ENCODE measurements at regions not wholly inside any gene's neighbourhood (a gene's known extent, or its start where the extent isn't known, plus 50 kb on each side); places are given as distances from the start of the nearest gene placed in this dataset.

DNA sequence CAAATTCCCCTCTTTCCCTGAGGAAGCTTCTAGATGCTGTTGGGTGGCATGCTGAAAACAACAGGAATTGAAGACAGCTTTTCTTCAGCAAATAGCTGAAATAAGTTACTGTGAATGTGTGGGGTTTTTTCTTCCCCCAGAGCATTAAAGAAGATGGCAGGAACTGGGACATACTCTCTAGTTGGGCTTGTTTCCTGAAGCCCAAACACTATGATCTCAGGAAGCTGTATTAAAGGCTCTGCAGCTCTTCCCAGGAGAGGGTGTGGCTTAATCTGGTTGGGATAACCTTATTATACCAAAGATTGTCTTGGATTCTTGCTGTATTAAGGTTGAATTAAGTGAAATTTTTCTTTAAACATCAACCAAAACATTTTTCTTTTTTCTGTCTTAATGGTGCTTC lies 64.9 kb upstream of the LMO4 start:
- Histone ChIP-seq H3K4me1 (replicated peaks; ENCODE audit: insufficient read depth) (no peaks in the 10 kb centered on the region), H3K9me3 (ENCODE audit: insufficient read depth, low read depth) (no peaks in the 10 kb centered on the region), H3K4me2 (no peak overlapping the region), H4K20me1 (ENCODE audit: insufficient read depth) (no peaks in the 10 kb centered on the region), H3K27ac (no peak overlapping the region), H3F3A (ENCODE audit: insufficient read depth, low read depth) (no peaks in the 10 kb centered on the region), H3K36me3 (ENCODE audit: low read depth) (no peaks in the 10 kb centered on the region), H2AFZ (no peak overlapping the region), H3K9me2 (ENCODE audit: insufficient read depth) (no peaks in the 10 kb centered on the region), H3K79me2 (ENCODE audit: low read depth) (no peaks in the 10 kb centered on the region), H3K4me3 (no peak overlapping the region), H3K27me3 (ENCODE audit: insufficient read depth, low read depth) (no peaks in the 10 kb centered on the region)
- ChIA-PET POLR2A (ENCODE audit: unreplicated experiment) (no interaction called here), CTCF (no interaction called here)
- no peak for DNase-seq
- TF ChIP-seq, protein P1, sequence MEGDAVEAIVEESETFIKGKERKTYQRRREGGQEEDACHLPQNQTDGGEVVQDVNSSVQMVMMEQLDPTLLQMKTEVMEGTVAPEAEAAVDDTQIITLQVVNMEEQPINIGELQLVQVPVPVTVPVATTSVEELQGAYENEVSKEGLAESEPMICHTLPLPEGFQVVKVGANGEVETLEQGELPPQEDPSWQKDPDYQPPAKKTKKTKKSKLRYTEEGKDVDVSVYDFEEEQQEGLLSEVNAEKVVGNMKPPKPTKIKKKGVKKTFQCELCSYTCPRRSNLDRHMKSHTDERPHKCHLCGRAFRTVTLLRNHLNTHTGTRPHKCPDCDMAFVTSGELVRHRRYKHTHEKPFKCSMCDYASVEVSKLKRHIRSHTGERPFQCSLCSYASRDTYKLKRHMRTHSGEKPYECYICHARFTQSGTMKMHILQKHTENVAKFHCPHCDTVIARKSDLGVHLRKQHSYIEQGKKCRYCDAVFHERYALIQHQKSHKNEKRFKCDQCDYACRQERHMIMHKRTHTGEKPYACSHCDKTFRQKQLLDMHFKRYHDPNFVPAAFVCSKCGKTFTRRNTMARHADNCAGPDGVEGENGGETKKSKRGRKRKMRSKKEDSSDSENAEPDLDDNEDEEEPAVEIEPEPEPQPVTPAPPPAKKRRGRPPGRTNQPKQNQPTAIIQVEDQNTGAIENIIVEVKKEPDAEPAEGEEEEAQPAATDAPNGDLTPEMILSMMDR (conservative IDR thresholded peaks at IDR 0.05), result no peak
- TF ChIP-seq EZH2 (IDR thresholded peaks at IDR 0.05; ENCODE audit: low read depth), result no peak
- intact Hi-C loops (cut with micrococcal nuclease; ENCODE audit: unreplicated experiment), result no loop called here
- BruUV-seq (replicated peaks), result no TSS peak

DNA sequence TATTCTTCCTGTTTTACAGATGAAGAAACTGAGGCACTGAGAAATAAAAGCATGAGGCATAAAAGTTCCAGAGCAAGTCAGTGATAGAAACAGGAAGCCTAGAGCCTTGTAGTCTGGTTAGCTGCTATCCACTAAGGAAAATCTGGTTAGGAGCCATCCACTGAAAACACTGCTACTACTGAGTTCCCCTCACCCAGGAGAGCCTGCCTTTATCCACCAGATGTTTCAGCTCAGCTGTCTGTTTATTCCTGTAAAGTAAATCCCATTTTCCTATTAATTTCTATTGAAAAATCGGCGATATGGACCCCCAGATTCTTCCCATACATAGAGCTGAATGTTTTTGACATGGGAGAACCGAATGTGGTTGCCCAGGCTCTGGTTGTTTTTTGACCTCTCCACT lies 63.7 kb upstream of the LMO4 start:
- TF ChIP-seq, protein P1 (conservative IDR thresholded peaks at IDR 0.05), result no peak
- no peak for TF ChIP-seq EZH2 (IDR thresholded peaks at IDR 0.05; ENCODE audit: low read depth)
- no peaks in the 10 kb centered on the region for H3K9me2 ChIP-seq (ENCODE audit: insufficient read depth)
- H3K4me1 ChIP-seq (replicated peaks; ENCODE audit: insufficient read depth), result no peaks in the 10 kb centered on the region
- H3K79me2 ChIP-seq (ENCODE audit: low read depth), result no peaks in the 10 kb centered on the region
- no peaks in the 10 kb centered on the region for H3K36me3 ChIP-seq (ENCODE audit: low read depth)
- no TSS peak for BruUV-seq (replicated peaks)
- no peaks in the 10 kb centered on the region for H4K20me1 ChIP-seq (ENCODE audit: insufficient read depth)
- no peaks in the 10 kb centered on the region for H3K27me3 ChIP-seq (ENCODE audit: insufficient read depth, low read depth)
- no peak overlapping the region for H2AFZ ChIP-seq
- H3F3A ChIP-seq (ENCODE audit: insufficient read depth, low read depth), result no peaks in the 10 kb centered on the region
- POLR2A ChIA-PET (ENCODE audit: unreplicated experiment), result no interaction called here
- intact Hi-C loops (cut with micrococcal nuclease; ENCODE audit: unreplicated experiment), result no loop called here
- H3K9me3 ChIP-seq (ENCODE audit: insufficient read depth, low read depth), result no peaks in the 10 kb centered on the region
- no peak for DNase-seq
- CTCF ChIA-PET, result interaction anchor here (0.7 kb wide), 1 partner anchor 1758 kb away, joined by 3 read pairs; no protein-coding TSS in a partner anchor
- H3K4me2 ChIP-seq, result no peak overlapping the region
- no peak overlapping the region for H3K27ac ChIP-seq
- no peak overlapping the region for H3K4me3 ChIP-seq

DNA sequence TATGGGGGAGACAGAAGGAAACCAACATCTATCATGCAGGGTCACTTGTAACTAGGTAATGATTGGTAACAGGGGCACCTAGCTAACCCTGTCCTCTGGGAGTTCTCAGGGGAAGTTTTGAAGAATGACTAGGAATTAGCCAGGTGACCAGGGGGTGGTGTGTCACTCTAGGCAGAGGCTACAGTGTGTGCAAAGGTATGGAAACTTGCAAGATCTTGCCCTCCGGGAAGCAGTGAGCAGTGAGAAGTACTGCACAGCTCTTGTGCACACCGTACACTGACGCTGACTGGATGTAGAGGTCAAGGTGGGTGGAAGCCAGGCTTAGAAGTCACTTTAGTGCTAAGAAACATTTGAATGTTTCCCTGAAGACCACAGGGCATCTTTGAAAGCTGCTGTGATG lies 62.9 kb upstream of the LMO4 start:
- Histone ChIP-seq H4K20me1 (ENCODE audit: insufficient read depth) (no peaks in the 10 kb centered on the region), H3K4me3 (no peak overlapping the region), H3K36me3 (ENCODE audit: low read depth) (no peaks in the 10 kb centered on the region), H3K4me1 (replicated peaks; ENCODE audit: insufficient read depth) (no peaks in the 10 kb centered on the region), H3K27ac (no peak overlapping the region), H2AFZ (no peak overlapping the region), H3K4me2 (no peak overlapping the region), H3K9me3 (ENCODE audit: insufficient read depth, low read depth) (no peaks in the 10 kb centered on the region), H3F3A (ENCODE audit: insufficient read depth, low read depth) (no peaks in the 10 kb centered on the region), H3K79me2 (ENCODE audit: low read depth) (no peaks in the 10 kb centered on the region), H3K9me2 (ENCODE audit: insufficient read depth) (no peaks in the 10 kb centered on the region), H3K27me3 (ENCODE audit: insufficient read depth, low read depth) (no peaks in the 10 kb centered on the region)
- CTCF ChIA-PET, result no interaction called here
- TF ChIP-seq, protein P1 (conservative IDR thresholded peaks at IDR 0.05), result no peak
- no peak for TF ChIP-seq EZH2 (IDR thresholded peaks at IDR 0.05; ENCODE audit: low read depth)
- intact Hi-C loops (cut with micrococcal nuclease; ENCODE audit: unreplicated experiment), result no loop called here
- POLR2A ChIA-PET (ENCODE audit: unreplicated experiment), result no interaction called here
- BruUV-seq (replicated peaks), result no TSS peak
- DNase-seq, result no peak
